PC-3 (cell line): ENCODE measurements at regions not wholly inside any gene's neighbourhood (a gene's known extent, or its start where the extent isn't known, plus 50 kb on each side); places are given as distances from the start of the nearest gene placed in this dataset.

Source experiments
- CTCF ChIP-seq: fragments of 300-600 bp; sonication (generic); conservative IDR thresholded peaks from 2 replicates; pipeline ENCODE4 v1.5.1; 2017; ENCODE audit warnings: antibody characterized with exemption, low read depth, mild to moderate bottlenecking, low read length
- EZH2 ChIP-seq: fragments of 300-600 bp; sonication (generic); IDR thresholded peaks from one replicate; pipeline ENCODE4 v1.6.1; 2017; ENCODE audit warnings: antibody characterized with exemption, mild to moderate bottlenecking, low read length; ENCODE audit not compliant: unreplicated experiment
- EZH2phosphoT487 ChIP-seq: fragments of 300-600 bp; sonication (generic); IDR thresholded peaks from 2 replicates; pipeline ENCODE4 v1.6.1; 2018; ENCODE audit warnings: mild to moderate bottlenecking, antibody characterized with exemption, low read length, borderline replicate concordance

GRCh38 chr5:91521785-91522184 lies 138.7 kb upstream of the ARRDC3 start:
- TF ChIP-seq EZH2 (no peak), EZH2phosphoT487 (no peak), CTCF (no peak)
